ENCODE measurements at regions not wholly inside any gene's neighbourhood (a gene's known extent, or its start where the extent isn't known, plus 50 kb on each side); places are given as distances from the start of the nearest gene placed in this dataset.

- H3K4me3 ChIP-seq = no peak overlapping the region
- H3F3A ChIP-seq (ENCODE audit: low read depth) = no peaks in the 10 kb centered on the region
- no peaks in the 10 kb centered on the region for H3K9me3 Mint-ChIP-seq
- H3K36me3 Mint-ChIP-seq = no peaks in the 10 kb centered on the region
- H3K4me3 Mint-ChIP-seq = no peak overlapping the region
- no peaks in the 10 kb centered on the region for H4K20me1 ChIP-seq (ENCODE audit: low read depth)
- peaks cover 11% of the 10 kb centered on the region for H3K27me3 Mint-ChIP-seq (ENCODE audit: insufficient read depth, low read depth)
- no peak overlapping the region for H3K9ac ChIP-seq
- no peaks in the 10 kb centered on the region for H3K27me3 ChIP-seq
- no peaks in the 10 kb centered on the region for H3K36me3 ChIP-seq
- no peaks in the 10 kb centered on the region for H3K9me3 ChIP-seq (ENCODE audit: low read depth)
- H3K4me2 ChIP-seq = no peak overlapping the region
- peaks cover 8% of the 10 kb centered on the region for H3K4me1 Mint-ChIP-seq
- H3K27ac Mint-ChIP-seq = no peak overlapping the region
- H2AFZ ChIP-seq (replicated peaks) = no peak overlapping the region
- H3K79me2 ChIP-seq (ENCODE audit: low read depth) = no peaks in the 10 kb centered on the region
- TF ChIP-seq CTCF (IDR thresholded peaks at IDR 0.05) = no peak
- TF ChIP-seq EZH2 (IDR thresholded peaks at IDR 0.05) = no peak
- no peak for TF ChIP-seq EZH2phosphoT487 (IDR thresholded peaks at IDR 0.05)
- no peak overlapping the region for H3K27ac ChIP-seq
- H3K4me1 ChIP-seq = no peaks in the 10 kb centered on the region
- DNase-seq (ENCODE audit: low spot score) = no peak
Measured at GRCh38 chr3:10565814-10566213, 60.4 kb upstream of the ATP2B2 start.

- no peaks in the 10 kb centered on the region for H3K9me3 Mint-ChIP-seq
- Histone ChIP-seq H3F3A (ENCODE audit: low read depth) (no peaks in the 10 kb centered on the region), H3K9me3 (ENCODE audit: low read depth) (no peaks in the 10 kb centered on the region), H3K4me1 (no peaks in the 10 kb centered on the region), H3K36me3 (no peaks in the 10 kb centered on the region), H3K27ac (no peak overlapping the region), H3K79me2 (ENCODE audit: low read depth) (no peaks in the 10 kb centered on the region), H4K20me1 (ENCODE audit: low read depth) (no peaks in the 10 kb centered on the region), H3K4me3 (no peak overlapping the region), H3K9ac (no peak overlapping the region), H3K4me2 (no peak overlapping the region), H3K27me3 (no peaks in the 10 kb centered on the region), H2AFZ (replicated peaks) (no peak overlapping the region)
- no peaks in the 10 kb centered on the region for H3K36me3 Mint-ChIP-seq
- H3K27ac Mint-ChIP-seq = no peak overlapping the region
- TF ChIP-seq CTCF (IDR thresholded peaks at IDR 0.05) = no peak
- no peak for TF ChIP-seq EZH2phosphoT487 (IDR thresholded peaks at IDR 0.05)
- no peak for TF ChIP-seq EZH2 (IDR thresholded peaks at IDR 0.05)
- no peak overlapping the region for H3K4me3 Mint-ChIP-seq
- DNase-seq (ENCODE audit: low spot score) = no peak
- peaks cover 9% of the 10 kb centered on the region for H3K27me3 Mint-ChIP-seq (ENCODE audit: insufficient read depth, low read depth)
- H3K4me1 Mint-ChIP-seq = peaks cover 6% of the 10 kb centered on the region
Measured at GRCh38 chr3:10566451-10566850, 61.1 kb upstream of the ATP2B2 start.

- TF ChIP-seq EZH2phosphoT487 (IDR thresholded peaks at IDR 0.05) (no peak), CTCF (IDR thresholded peaks at IDR 0.05) (no peak), EZH2 (IDR thresholded peaks at IDR 0.05) (no peak)
- H3K27me3 Mint-ChIP-seq (ENCODE audit: insufficient read depth, low read depth) = peaks cover 8% of the 10 kb centered on the region
Measured at GRCh38 chr3:10568549-10568948, 63.2 kb upstream of the ATP2B2 start.

More at GRCh38 chr3:10568549-10568948, 63.2 kb upstream of the ATP2B2 start:
- peaks cover 9% of the 10 kb centered on the region for H3K4me1 Mint-ChIP-seq
- H3K27me3 ChIP-seq = no peaks in the 10 kb centered on the region
- DNase-seq (ENCODE audit: low spot score) = no peak
- no peak overlapping the region for H3K27ac Mint-ChIP-seq
- H3K4me1 ChIP-seq = no peaks in the 10 kb centered on the region
- peak overlapping the region; percentile 26 for H2AFZ ChIP-seq (replicated peaks)
- no peaks in the 10 kb centered on the region for H3K36me3 Mint-ChIP-seq
- H4K20me1 ChIP-seq (ENCODE audit: low read depth) = no peaks in the 10 kb centered on the region
- no peak overlapping the region for H3K4me3 Mint-ChIP-seq
- H3K9me3 Mint-ChIP-seq = no peaks in the 10 kb centered on the region
- no peaks in the 10 kb centered on the region for H3K9me3 ChIP-seq (ENCODE audit: low read depth)
- no peaks in the 10 kb centered on the region for H3F3A ChIP-seq (ENCODE audit: low read depth)
- H3K4me3 ChIP-seq = no peak overlapping the region
- H3K4me2 ChIP-seq = no peak overlapping the region
- H3K9ac ChIP-seq = no peak overlapping the region
- no peak overlapping the region for H3K27ac ChIP-seq
- H3K79me2 ChIP-seq (ENCODE audit: low read depth) = no peaks in the 10 kb centered on the region
- no peaks in the 10 kb centered on the region for H3K36me3 ChIP-seq
